ENCODE measurements at regions not wholly inside any gene's neighbourhood (a gene's known extent, or its start where the extent isn't known, plus 50 kb on each side); places are given as distances from the start of the nearest gene placed in this dataset.

DNA sequence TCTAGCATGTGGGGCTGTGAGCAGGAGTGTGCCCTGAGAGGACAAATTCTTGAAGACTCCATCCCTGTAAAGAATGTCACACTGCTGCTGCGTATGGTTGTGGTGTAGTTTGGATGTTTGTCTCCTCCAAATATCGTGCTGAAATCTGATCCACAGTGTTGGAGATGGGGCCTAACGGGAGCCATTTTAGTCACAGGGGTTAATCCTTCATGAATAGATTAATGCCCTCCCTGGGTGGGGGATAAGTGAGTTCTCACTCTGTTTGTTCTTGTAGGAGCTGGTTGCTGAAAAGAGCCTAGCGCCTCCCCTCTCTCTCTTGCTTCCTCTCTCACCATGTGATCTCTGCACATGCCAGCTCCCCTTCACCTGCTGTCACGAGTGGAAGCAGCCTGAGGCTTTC lies 94.5 kb upstream of the VASH1 start:
- Mint-ChIP-seq H3K4me1 (ENCODE audit: low read depth) (peaks cover 4% of the 10 kb centered on the region), H3K4me3 (ENCODE audit: unreplicated experiment) (no peak overlapping the region), H3K9me3 (ENCODE audit: low read depth) (peaks cover 9% of the 10 kb centered on the region), H3K27me3 (ENCODE audit: low read depth) (no peaks in the 10 kb centered on the region), H3K36me3 (ENCODE audit: low read depth) (no peaks in the 10 kb centered on the region), H3K27ac (ENCODE audit: unreplicated experiment) (no peak overlapping the region)
- DNase-seq (ENCODE audit: low spot score) = no peak
- TF ChIP-seq, protein P1, sequence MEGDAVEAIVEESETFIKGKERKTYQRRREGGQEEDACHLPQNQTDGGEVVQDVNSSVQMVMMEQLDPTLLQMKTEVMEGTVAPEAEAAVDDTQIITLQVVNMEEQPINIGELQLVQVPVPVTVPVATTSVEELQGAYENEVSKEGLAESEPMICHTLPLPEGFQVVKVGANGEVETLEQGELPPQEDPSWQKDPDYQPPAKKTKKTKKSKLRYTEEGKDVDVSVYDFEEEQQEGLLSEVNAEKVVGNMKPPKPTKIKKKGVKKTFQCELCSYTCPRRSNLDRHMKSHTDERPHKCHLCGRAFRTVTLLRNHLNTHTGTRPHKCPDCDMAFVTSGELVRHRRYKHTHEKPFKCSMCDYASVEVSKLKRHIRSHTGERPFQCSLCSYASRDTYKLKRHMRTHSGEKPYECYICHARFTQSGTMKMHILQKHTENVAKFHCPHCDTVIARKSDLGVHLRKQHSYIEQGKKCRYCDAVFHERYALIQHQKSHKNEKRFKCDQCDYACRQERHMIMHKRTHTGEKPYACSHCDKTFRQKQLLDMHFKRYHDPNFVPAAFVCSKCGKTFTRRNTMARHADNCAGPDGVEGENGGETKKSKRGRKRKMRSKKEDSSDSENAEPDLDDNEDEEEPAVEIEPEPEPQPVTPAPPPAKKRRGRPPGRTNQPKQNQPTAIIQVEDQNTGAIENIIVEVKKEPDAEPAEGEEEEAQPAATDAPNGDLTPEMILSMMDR (IDR thresholded peaks at IDR 0.05) = no peak

DNA sequence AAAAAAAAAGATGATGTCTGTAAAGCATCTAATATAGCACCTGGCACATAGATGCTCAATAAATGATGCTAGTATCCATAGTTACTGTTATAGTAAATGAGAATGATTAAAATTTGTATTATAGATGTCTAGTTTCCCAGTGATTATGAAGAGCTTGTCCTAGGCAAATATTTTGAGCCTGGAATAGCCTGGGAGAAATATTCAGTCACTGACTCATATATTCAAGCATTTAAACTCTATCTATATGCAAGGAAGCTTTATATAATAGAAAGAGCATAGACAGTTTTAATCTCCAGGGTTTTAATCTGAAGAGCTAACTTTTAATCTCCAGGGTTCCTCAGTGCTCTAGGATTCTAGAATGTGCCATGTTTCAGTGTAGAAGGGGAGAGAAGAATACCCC lies 91.5 kb upstream of the VASH1 start:
- H3K4me1 Mint-ChIP-seq (ENCODE audit: low read depth) = peaks cover 4% of the 10 kb centered on the region
- no peak for DNase-seq (ENCODE audit: low spot score)
- TF ChIP-seq, protein P1 (IDR thresholded peaks at IDR 0.05) = no peak
- no peaks in the 10 kb centered on the region for H3K36me3 Mint-ChIP-seq (ENCODE audit: low read depth)
- H3K27me3 Mint-ChIP-seq (ENCODE audit: low read depth) = peaks cover 2% of the 10 kb centered on the region
- no peak overlapping the region for H3K27ac Mint-ChIP-seq (ENCODE audit: unreplicated experiment)
- H3K9me3 Mint-ChIP-seq (ENCODE audit: low read depth) = peaks cover 9% of the 10 kb centered on the region
- no peak overlapping the region for H3K4me3 Mint-ChIP-seq (ENCODE audit: unreplicated experiment)

DNA sequence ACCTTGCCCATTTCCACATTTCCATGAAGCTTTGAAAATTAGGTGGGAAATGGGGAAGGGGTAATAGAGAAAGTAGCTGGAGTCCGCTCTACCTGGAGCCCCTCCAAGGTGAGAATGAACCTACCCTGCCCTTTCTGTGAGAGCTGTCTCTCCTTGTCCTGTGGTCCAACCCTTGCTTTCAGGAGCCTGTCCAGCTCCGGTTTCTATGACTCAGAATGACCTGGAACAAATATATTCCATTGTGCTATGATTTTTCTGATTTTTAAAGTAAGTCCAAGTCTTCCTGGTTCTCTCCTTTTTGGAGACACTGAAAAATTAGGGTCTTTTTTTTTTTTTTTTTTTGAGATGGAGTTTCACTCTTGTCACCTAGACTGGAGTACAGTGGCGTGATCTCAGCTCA lies 89.1 kb upstream of the VASH1 start:
- Mint-ChIP-seq H3K27me3 (ENCODE audit: low read depth) (peaks cover 2% of the 10 kb centered on the region), H3K4me1 (ENCODE audit: low read depth) (peaks cover 4% of the 10 kb centered on the region), H3K4me3 (ENCODE audit: unreplicated experiment) (no peak overlapping the region), H3K27ac (ENCODE audit: unreplicated experiment) (no peak overlapping the region), H3K9me3 (ENCODE audit: low read depth) (peaks cover 9% of the 10 kb centered on the region), H3K36me3 (ENCODE audit: low read depth) (no peaks in the 10 kb centered on the region)
- DNase-seq (ENCODE audit: low spot score) = no peak
- TF ChIP-seq, protein P1 (IDR thresholded peaks at IDR 0.05) = no peak

DNA sequence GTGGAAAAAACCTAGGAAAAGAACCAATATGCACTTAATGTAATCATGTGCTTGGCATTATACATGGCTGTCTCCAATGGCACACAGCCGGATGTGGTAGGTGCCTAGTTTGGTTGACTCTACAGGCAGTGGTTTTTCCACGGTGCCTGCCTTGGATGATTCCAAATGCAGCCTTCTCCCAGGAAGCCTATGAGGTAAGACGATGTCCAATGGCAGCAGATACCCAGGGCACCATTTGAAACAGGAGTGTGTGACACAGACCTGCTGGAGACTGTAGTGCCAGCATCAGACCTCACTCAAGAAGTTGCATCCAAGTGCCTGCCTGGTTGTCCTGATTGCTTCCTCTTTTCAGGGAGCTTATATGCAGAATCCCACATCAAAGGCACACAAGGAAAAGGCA lies 88.0 kb upstream of the VASH1 start:
- H3K4me1 Mint-ChIP-seq (ENCODE audit: low read depth) = peaks cover 4% of the 10 kb centered on the region
- peaks cover 2% of the 10 kb centered on the region for H3K27me3 Mint-ChIP-seq (ENCODE audit: low read depth)
- H3K36me3 Mint-ChIP-seq (ENCODE audit: low read depth) = no peaks in the 10 kb centered on the region
- no peak overlapping the region for H3K4me3 Mint-ChIP-seq (ENCODE audit: unreplicated experiment)
- TF ChIP-seq, protein P1 (IDR thresholded peaks at IDR 0.05) = no peak
- peaks cover 6% of the 10 kb centered on the region for H3K9me3 Mint-ChIP-seq (ENCODE audit: low read depth)
- no peak for DNase-seq (ENCODE audit: low spot score)
- no peak overlapping the region for H3K27ac Mint-ChIP-seq (ENCODE audit: unreplicated experiment)

DNA sequence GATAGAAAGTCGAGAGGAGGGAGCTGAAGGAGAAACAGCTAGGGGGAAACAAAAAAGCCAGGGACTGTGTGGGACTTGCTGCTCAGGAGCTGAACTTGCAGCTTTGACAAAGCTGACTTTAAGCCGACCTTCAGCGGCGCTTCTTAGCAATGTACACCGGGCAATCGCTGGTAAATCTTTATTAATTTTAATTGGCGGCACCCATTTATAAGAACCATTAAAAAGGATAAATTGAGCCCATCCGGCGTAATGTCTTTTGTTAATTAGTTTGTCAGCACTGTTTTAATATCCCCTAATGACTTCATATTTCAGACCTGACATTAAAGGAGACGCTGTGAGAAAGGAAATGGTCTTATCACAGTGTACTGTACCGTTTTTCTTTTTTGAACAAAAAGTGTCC lies 86.2 kb upstream of the VASH1 start:
- no peak overlapping the region for H3K4me3 Mint-ChIP-seq (ENCODE audit: unreplicated experiment)
- TF ChIP-seq, protein P1 (IDR thresholded peaks at IDR 0.05) = no peak
- H3K36me3 Mint-ChIP-seq (ENCODE audit: low read depth) = no peaks in the 10 kb centered on the region
- no peaks in the 10 kb centered on the region for H3K9me3 Mint-ChIP-seq (ENCODE audit: low read depth)
- no peak overlapping the region for H3K27ac Mint-ChIP-seq (ENCODE audit: unreplicated experiment)
- no peak for DNase-seq (ENCODE audit: low spot score)
- H3K27me3 Mint-ChIP-seq (ENCODE audit: low read depth) = peaks cover 2% of the 10 kb centered on the region
- peaks cover under 1% of the 10 kb centered on the region for H3K4me1 Mint-ChIP-seq (ENCODE audit: low read depth)

Measured in chondrocyte (in vitro differentiated cells).